ENCODE measurements at regions not wholly inside any gene's neighbourhood (a gene's known extent, or its start where the extent isn't known, plus 50 kb on each side); places are given as distances from the start of the nearest gene placed in this dataset.

GRCh38 chr1:226489718-226490425, 58.7 kb upstream of the STUM start:
- peaks cover 14% of the 10 kb centered on the region for H3K27me3 ChIP-seq (ENCODE audit: control insufficient read depth, insufficient read depth, low read length)
- ChIA-PET CTCF (interaction anchor here (1.1 kb wide), 1 partner anchor 82 kb away, joined by 4 read pairs; the partner anchor contains the start of gene PARP1), POLR2A (no interaction called here)
- TF ChIP-seq CTCF (IDR thresholded peaks at IDR 0.05; ENCODE audit: low read depth, low read length): no peak
- DNase-seq (ENCODE audit: low read depth, low spot score): no peak
- no peaks in the 10 kb centered on the region for H3K9me3 ChIP-seq (ENCODE audit: control insufficient read depth, insufficient read depth, low read length)
- no peak overlapping the region for H3K4me3 ChIP-seq (ENCODE audit: low read depth, low read length)
- no peak overlapping the region for H3K27ac ChIP-seq (ENCODE audit: low read depth, low read length)

GRCh38 chr1:226490426-226490809, 58.1 kb upstream of the STUM start:
- no peak overlapping the region for H3K4me3 ChIP-seq (ENCODE audit: low read depth, low read length)
- no peak overlapping the region for H3K27ac ChIP-seq (ENCODE audit: low read depth, low read length)
- H3K9me3 ChIP-seq (ENCODE audit: control insufficient read depth, insufficient read depth, low read length): no peaks in the 10 kb centered on the region
- H3K27me3 ChIP-seq (ENCODE audit: control insufficient read depth, insufficient read depth, low read length): peaks cover 14% of the 10 kb centered on the region
- CTCF ChIA-PET: no interaction called here
- POLR2A ChIA-PET: no interaction called here
- TF ChIP-seq CTCF (IDR thresholded peaks at IDR 0.05; ENCODE audit: low read depth, low read length): no peak
- no peak for DNase-seq (ENCODE audit: low read depth, low spot score)

GRCh38 chr1:226491093-226491850, 57.3 kb upstream of the STUM start:
- DNase-seq (ENCODE audit: low read depth, low spot score): no peak
- H3K4me3 ChIP-seq (ENCODE audit: low read depth, low read length): no peak overlapping the region
- TF ChIP-seq CTCF (IDR thresholded peaks at IDR 0.05; ENCODE audit: low read depth, low read length): no peak
- H3K9me3 ChIP-seq (ENCODE audit: control insufficient read depth, insufficient read depth, low read length): no peaks in the 10 kb centered on the region
- no peak overlapping the region for H3K27ac ChIP-seq (ENCODE audit: low read depth, low read length)
- POLR2A ChIA-PET: no interaction called here
- H3K27me3 ChIP-seq (ENCODE audit: control insufficient read depth, insufficient read depth, low read length): peaks cover 12% of the 10 kb centered on the region
- CTCF ChIA-PET: no interaction called here

GRCh38 chr1:226492426-226493137, 56.0 kb upstream of the STUM start:
- Histone ChIP-seq H3K9me3 (ENCODE audit: control insufficient read depth, insufficient read depth, low read length) (no peaks in the 10 kb centered on the region), H3K27ac (ENCODE audit: low read depth, low read length) (no peak overlapping the region), H3K4me3 (ENCODE audit: low read depth, low read length) (no peak overlapping the region), H3K27me3 (ENCODE audit: control insufficient read depth, insufficient read depth, low read length) (peaks cover 12% of the 10 kb centered on the region)
- ChIA-PET POLR2A (no interaction called here), CTCF (no interaction called here)
- no peak for TF ChIP-seq CTCF (IDR thresholded peaks at IDR 0.05; ENCODE audit: low read depth, low read length)
- no peak for DNase-seq (ENCODE audit: low read depth, low spot score)
